NCI-H1930 (cell line): ENCODE measurements at regions not wholly inside any gene's neighbourhood (a gene's known extent, or its start where the extent isn't known, plus 50 kb on each side); places are given as distances from the start of the nearest gene placed in this dataset.
"Not testable (repeated sequence)": the region's sequence is repeated elsewhere in the genome, so short reads cannot be mapped to it uniquely, and the experiment has no call there.

ENCODE experiments used
- DNase-seq, 2 experiments: peaks; one replicate each; lab custom pipeline; 2025; lab: John Stamatoyannopoulos, UW

GRCh38 chr6:137655291-137655690, 161.1 kb upstream of the OLIG3 start:
- DNase-seq, result no peak

GRCh38 chr6:137656735-137657134, 162.5 kb upstream of the OLIG3 start:
- DNase-seq, result no peak

GRCh38 chr6:137657351-137657911, 163.2 kb upstream of the OLIG3 start:
- DNase-seq, result no peak

GRCh38 chr6:137658287-137658686, 164.1 kb upstream of the OLIG3 start:
- DNase-seq, result no peak

GRCh38 chr6:137659871-137660270, 165.7 kb upstream of the OLIG3 start:
- no peak for DNase-seq

GRCh38 chr6:137660296-137660731, 166.1 kb upstream of the OLIG3 start:
- no peak for DNase-seq

GRCh38 chr6:137661601-137662000, 167.4 kb upstream of the OLIG3 start:
- no peak for DNase-seq

GRCh38 chr6:137664183-137664582, 170.0 kb upstream of the OLIG3 start:
- no peak for DNase-seq

GRCh38 chr6:137665342-137665934, 171.2 kb upstream of the OLIG3 start:
- DNase-seq, result no peak

- no peak for DNase-seq
These were observed 172.1 kb upstream of the OLIG3 start for GRCh38 chr6:137666202-137666774.

GRCh38 chr6:137673603-137674002, 179.4 kb upstream of the OLIG3 start:
- no peak for DNase-seq

- DNase-seq, result no peak
These were observed 182.7 kb upstream of the OLIG3 start for GRCh38 chr6:137676888-137677287.

GRCh38 chr6:137677709-137678108, 183.5 kb upstream of the OLIG3 start:
- no peak for DNase-seq

- no peak for DNase-seq
These were observed 184.3 kb upstream of the OLIG3 start for GRCh38 chr6:137678451-137678850.

- no peak for DNase-seq
These were observed 186.2 kb upstream of the TNFAIP3 start for GRCh38 chr6:137680705-137681346.

GRCh38 chr6:137681445-137682009, 185.5 kb upstream of the TNFAIP3 start:
- peak in 1 of 2 experiments; percentile 28 for DNase-seq

- not testable (repeated sequence) for DNase-seq
These were observed 184.4 kb upstream of the TNFAIP3 start for GRCh38 chr6:137682658-137683057.

- no peak for DNase-seq
These were observed 183.1 kb upstream of the TNFAIP3 start for GRCh38 chr6:137683916-137684315.

- DNase-seq, result no peak
These were observed 181.2 kb upstream of the TNFAIP3 start for GRCh38 chr6:137685798-137686375.

- no peak for DNase-seq
These were observed 179.2 kb upstream of the TNFAIP3 start for GRCh38 chr6:137687818-137688217.

GRCh38 chr6:137688230-137688971, 178.7 kb upstream of the TNFAIP3 start:
- DNase-seq, result no peak

GRCh38 chr6:137689377-137689776, 177.7 kb upstream of the TNFAIP3 start:
- DNase-seq, result no peak
